KMS-11 (cell line): ENCODE measurements at regions not wholly inside any gene's neighbourhood (a gene's known extent, or its start where the extent isn't known, plus 50 kb on each side); places are given as distances from the start of the nearest gene placed in this dataset.

Experiments used
- H2AFZ ChIP-seq: fragments of 200-600 bp; sonication (generic); 2 replicates; pipeline ENCODE4 v1.6.1; 2016; ENCODE audit warnings: antibody characterized with exemption, mixed run types, low read depth
- H3K27ac ChIP-seq: fragments of 200-600 bp; sonication (generic); 2 replicates; pipeline ENCODE4 v1.6.1; 2016; ENCODE audit warnings: mild to moderate bottlenecking, mixed run types
- H3K27me3 ChIP-seq: fragments of 200-600 bp; sonication (generic); 2 replicates; pipeline ENCODE4 v1.6.1; 2017; ENCODE audit warnings: mild to moderate bottlenecking, low read depth, mixed run types, moderate library complexity; ENCODE audit not compliant: insufficient read depth
- H3K36me3 ChIP-seq: fragments of 200-600 bp; sonication (generic); 2 replicates; pipeline ENCODE4 v1.6.1; 2017; ENCODE audit warnings: mild to moderate bottlenecking, mixed run types; ENCODE audit not compliant: insufficient read depth
- H3K4me1 ChIP-seq: fragments of 200-600 bp; sonication (generic); 2 replicates; pipeline ENCODE4 v1.6.1; 2016; ENCODE audit warnings: mild to moderate bottlenecking, low read depth, mixed run types; ENCODE audit not compliant: poor library complexity, severe bottlenecking
- H3K4me2 ChIP-seq: fragments of 200-600 bp; sonication (generic); 2 replicates; pipeline ENCODE4 v1.7.0; 2016; ENCODE audit warnings: mild to moderate bottlenecking, mixed run types
- H3K4me3 ChIP-seq: fragments of 200-600 bp; sonication (generic); IDR thresholded peaks from 2 replicates; pipeline ENCODE4 v1.6.1; 2017; ENCODE audit warnings: low read depth, low read length, mixed read lengths; ENCODE audit not compliant: insufficient read depth
- H3K79me2 ChIP-seq: fragments of 200-600 bp; sonication (generic); 2 replicates; pipeline ENCODE4 v1.6.1; 2016; ENCODE audit warnings: low read depth, mixed run types; ENCODE audit not compliant: insufficient read depth
- H3K9ac ChIP-seq: fragments of 200-600 bp; sonication (generic); 2 replicates; pipeline ENCODE4 v1.6.1; 2016; ENCODE audit warnings: mild to moderate bottlenecking, mixed run types
- H4K20me1 ChIP-seq: fragments of 200-600 bp; sonication (generic); 2 replicates; pipeline ENCODE4 v1.6.1; 2016; ENCODE audit warnings: mild to moderate bottlenecking, mixed run types; ENCODE audit not compliant: insufficient read depth
- CTCF ChIP-seq: fragments of 200-600 bp; sonication (generic); conservative IDR thresholded peaks from 2 replicates; pipeline ENCODE4 v1.6.1; 2017; ENCODE audit warnings: low read depth, mild to moderate bottlenecking, antibody characterized with exemption, low read length, moderate library complexity, mixed read lengths

- Histone ChIP-seq H3K4me3 (no peak overlapping the region), H2AFZ (no peak overlapping the region), H3K79me2 (no peaks in the 10 kb centered on the region), H3K27me3 (no peaks in the 10 kb centered on the region), H3K27ac (no peak overlapping the region), H3K4me2 (no peak overlapping the region), H3K36me3 (no peaks in the 10 kb centered on the region), H3K9ac (no peak overlapping the region), H4K20me1 (no peaks in the 10 kb centered on the region), H3K4me1 (no peaks in the 10 kb centered on the region)
- TF ChIP-seq CTCF, result no peak
Measured at GRCh38 chr10:78740976-78741915, 327.5 kb upstream of the ZMIZ1 start.

- Histone ChIP-seq H3K4me1 (no peaks in the 10 kb centered on the region), H2AFZ (no peak overlapping the region), H3K4me2 (no peak overlapping the region), H4K20me1 (no peaks in the 10 kb centered on the region), H3K27me3 (no peaks in the 10 kb centered on the region), H3K27ac (no peak overlapping the region), H3K36me3 (no peaks in the 10 kb centered on the region), H3K79me2 (no peaks in the 10 kb centered on the region), H3K4me3 (no peak overlapping the region), H3K9ac (no peak overlapping the region)
- TF ChIP-seq CTCF, result no peak
Measured at GRCh38 chr10:78742406-78742729, 326.4 kb upstream of the ZMIZ1 start.

- TF ChIP-seq CTCF, result no peak
- no peak overlapping the region for H3K4me2 ChIP-seq
- H3K4me1 ChIP-seq, result no peaks in the 10 kb centered on the region
- no peak overlapping the region for H3K9ac ChIP-seq
- no peaks in the 10 kb centered on the region for H4K20me1 ChIP-seq
- no peak overlapping the region for H3K4me3 ChIP-seq
- no peaks in the 10 kb centered on the region for H3K79me2 ChIP-seq
- no peak overlapping the region for H2AFZ ChIP-seq
- H3K36me3 ChIP-seq, result no peaks in the 10 kb centered on the region
- H3K27me3 ChIP-seq, result no peaks in the 10 kb centered on the region
- H3K27ac ChIP-seq, result no peak overlapping the region
Measured at GRCh38 chr10:78742730-78743615, 325.8 kb upstream of the ZMIZ1 start.

- no peaks in the 10 kb centered on the region for H3K27me3 ChIP-seq
- no peak overlapping the region for H2AFZ ChIP-seq
- no peaks in the 10 kb centered on the region for H3K36me3 ChIP-seq
- H3K4me3 ChIP-seq, result no peak overlapping the region
- H4K20me1 ChIP-seq, result no peaks in the 10 kb centered on the region
- H3K9ac ChIP-seq, result no peak overlapping the region
- TF ChIP-seq CTCF, result no peak
- no peak overlapping the region for H3K27ac ChIP-seq
- no peaks in the 10 kb centered on the region for H3K4me1 ChIP-seq
- no peaks in the 10 kb centered on the region for H3K79me2 ChIP-seq
- no peak overlapping the region for H3K4me2 ChIP-seq
Measured at GRCh38 chr10:78744056-78744455, 324.7 kb upstream of the ZMIZ1 start.
